ENCODE measurements at regions not wholly inside any gene's neighbourhood (a gene's known extent, or its start where the extent isn't known, plus 50 kb on each side); places are given as distances from the start of the nearest gene placed in this dataset.

- TF ChIP-seq, protein P1, sequence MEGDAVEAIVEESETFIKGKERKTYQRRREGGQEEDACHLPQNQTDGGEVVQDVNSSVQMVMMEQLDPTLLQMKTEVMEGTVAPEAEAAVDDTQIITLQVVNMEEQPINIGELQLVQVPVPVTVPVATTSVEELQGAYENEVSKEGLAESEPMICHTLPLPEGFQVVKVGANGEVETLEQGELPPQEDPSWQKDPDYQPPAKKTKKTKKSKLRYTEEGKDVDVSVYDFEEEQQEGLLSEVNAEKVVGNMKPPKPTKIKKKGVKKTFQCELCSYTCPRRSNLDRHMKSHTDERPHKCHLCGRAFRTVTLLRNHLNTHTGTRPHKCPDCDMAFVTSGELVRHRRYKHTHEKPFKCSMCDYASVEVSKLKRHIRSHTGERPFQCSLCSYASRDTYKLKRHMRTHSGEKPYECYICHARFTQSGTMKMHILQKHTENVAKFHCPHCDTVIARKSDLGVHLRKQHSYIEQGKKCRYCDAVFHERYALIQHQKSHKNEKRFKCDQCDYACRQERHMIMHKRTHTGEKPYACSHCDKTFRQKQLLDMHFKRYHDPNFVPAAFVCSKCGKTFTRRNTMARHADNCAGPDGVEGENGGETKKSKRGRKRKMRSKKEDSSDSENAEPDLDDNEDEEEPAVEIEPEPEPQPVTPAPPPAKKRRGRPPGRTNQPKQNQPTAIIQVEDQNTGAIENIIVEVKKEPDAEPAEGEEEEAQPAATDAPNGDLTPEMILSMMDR (IDR thresholded peaks at IDR 0.05; ENCODE audit: insufficient read depth, low read length) = no peak
- TF ChIP-seq POLR2AphosphoS5 (IDR thresholded peaks at IDR 0.05; ENCODE audit: low read depth) = no peak
- TF ChIP-seq, protein P2, sequence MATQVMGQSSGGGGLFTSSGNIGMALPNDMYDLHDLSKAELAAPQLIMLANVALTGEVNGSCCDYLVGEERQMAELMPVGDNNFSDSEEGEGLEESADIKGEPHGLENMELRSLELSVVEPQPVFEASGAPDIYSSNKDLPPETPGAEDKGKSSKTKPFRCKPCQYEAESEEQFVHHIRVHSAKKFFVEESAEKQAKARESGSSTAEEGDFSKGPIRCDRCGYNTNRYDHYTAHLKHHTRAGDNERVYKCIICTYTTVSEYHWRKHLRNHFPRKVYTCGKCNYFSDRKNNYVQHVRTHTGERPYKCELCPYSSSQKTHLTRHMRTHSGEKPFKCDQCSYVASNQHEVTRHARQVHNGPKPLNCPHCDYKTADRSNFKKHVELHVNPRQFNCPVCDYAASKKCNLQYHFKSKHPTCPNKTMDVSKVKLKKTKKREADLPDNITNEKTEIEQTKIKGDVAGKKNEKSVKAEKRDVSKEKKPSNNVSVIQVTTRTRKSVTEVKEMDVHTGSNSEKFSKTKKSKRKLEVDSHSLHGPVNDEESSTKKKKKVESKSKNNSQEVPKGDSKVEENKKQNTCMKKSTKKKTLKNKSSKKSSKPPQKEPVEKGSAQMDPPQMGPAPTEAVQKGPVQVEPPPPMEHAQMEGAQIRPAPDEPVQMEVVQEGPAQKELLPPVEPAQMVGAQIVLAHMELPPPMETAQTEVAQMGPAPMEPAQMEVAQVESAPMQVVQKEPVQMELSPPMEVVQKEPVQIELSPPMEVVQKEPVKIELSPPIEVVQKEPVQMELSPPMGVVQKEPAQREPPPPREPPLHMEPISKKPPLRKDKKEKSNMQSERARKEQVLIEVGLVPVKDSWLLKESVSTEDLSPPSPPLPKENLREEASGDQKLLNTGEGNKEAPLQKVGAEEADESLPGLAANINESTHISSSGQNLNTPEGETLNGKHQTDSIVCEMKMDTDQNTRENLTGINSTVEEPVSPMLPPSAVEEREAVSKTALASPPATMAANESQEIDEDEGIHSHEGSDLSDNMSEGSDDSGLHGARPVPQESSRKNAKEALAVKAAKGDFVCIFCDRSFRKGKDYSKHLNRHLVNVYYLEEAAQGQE (IDR thresholded peaks at IDR 0.05; ENCODE audit: insufficient replicate concordance, low read depth) = peak; percentile 87
- no peak for TF ChIP-seq SPI1 (IDR thresholded peaks at IDR 0.05; ENCODE audit: borderline replicate concordance, low read depth)
These were observed 636.4 kb upstream of the DPPA4 start for GRCh38 chr3:109973733-109974132.
